ENCODE measurements at regions not wholly inside any gene's neighbourhood (a gene's known extent, or its start where the extent isn't known, plus 50 kb on each side); places are given as distances from the start of the nearest gene placed in this dataset.

GRCh38 chr3:81997390-81997789 lies 235.9 kb upstream of the GBE1 start:
- no peak for TF ChIP-seq CTCF (IDR thresholded peaks at IDR 0.05; ENCODE audit: insufficient read depth, low read length)
- TF ChIP-seq POLR2AphosphoS5 (IDR thresholded peaks at IDR 0.05; ENCODE audit: low read depth) = no peak

Measured in HL-60 (cell line).